Stimulated activated CD4-positive, alpha-beta T cell treated with anti-CD3 and anti-CD28 coated beads, Interleukin-4, amount 100 ng/mL, for 48 hours (primary cell): ENCODE measurements at regions not wholly inside any gene's neighbourhood (a gene's known extent, or its start where the extent isn't known, plus 50 kb on each side); places are given as distances from the start of the nearest gene placed in this dataset.

Experiments used
- DNase-seq, 2 donors: peaks; one replicate each; pipeline ENCODE4 v3.0.0-alpha.2; 2020; ENCODE audit warnings: low read depth in 2 of 2

GRCh38 chr7:155138204-155138603 lies 68.1 kb downstream of the HTR5A start:
- DNase-seq, result no peak

GRCh38 chr7:155141562-155141961 lies 71.4 kb downstream of the HTR5A start:
- DNase-seq, result no peak

- no peak for DNase-seq
Measured at GRCh38 chr7:155143381-155143780, 73.3 kb downstream of the HTR5A start.

GRCh38 chr7:155144371-155144770 lies 74.2 kb downstream of the HTR5A start:
- DNase-seq, result no peak

GRCh38 chr7:155145477-155146255 lies 75.5 kb downstream of the HTR5A start:
- DNase-seq, result no peak

- DNase-seq, result no peak
Measured at GRCh38 chr7:155147172-155147571, 77.0 kb downstream of the HTR5A start.

- no peak for DNase-seq
Measured at GRCh38 chr7:155147624-155148023, 77.5 kb downstream of the HTR5A start.

- no peak for DNase-seq
Measured at GRCh38 chr7:155153676-155154075, 83.6 kb downstream of the HTR5A start.

- no peak for DNase-seq
Measured at GRCh38 chr7:155154586-155154985, 84.5 kb downstream of the HTR5A start.

GRCh38 chr7:155161690-155162089 lies 91.6 kb downstream of the HTR5A start:
- no peak for DNase-seq

- no peak for DNase-seq
Measured at GRCh38 chr7:155162422-155162821, 92.3 kb downstream of the HTR5A start.

GRCh38 chr7:155163696-155164095 lies 93.6 kb downstream of the HTR5A start:
- DNase-seq, result no peak

- no peak for DNase-seq
Measured at GRCh38 chr7:155164316-155164715, 94.2 kb downstream of the HTR5A start.

- no peak for DNase-seq
Measured at GRCh38 chr7:155166108-155166507, 96.0 kb downstream of the HTR5A start.

- peak in 1 of 2 donors; percentile 22 for DNase-seq
Measured at GRCh38 chr7:155166673-155167370, 96.7 kb downstream of the HTR5A start.

GRCh38 chr7:155167706-155168365 lies 97.7 kb downstream of the HTR5A start:
- no peak for DNase-seq

GRCh38 chr7:155168597-155169480 lies 98.7 kb downstream of the HTR5A start:
- no peak for DNase-seq

GRCh38 chr7:155169498-155170065 lies 99.5 kb downstream of the HTR5A start:
- DNase-seq, result no peak

GRCh38 chr7:155170331-155170730 lies 100.2 kb downstream of the HTR5A start:
- DNase-seq, result no peak

GRCh38 chr7:155172141-155172540 lies 102.0 kb downstream of the HTR5A start:
- no peak for DNase-seq

- DNase-seq, result no peak
Measured at GRCh38 chr7:155173905-155174304, 103.8 kb downstream of the HTR5A start.
